Brain microvascular endothelial cell (primary cell): ENCODE measurements at regions not wholly inside any gene's neighbourhood (a gene's known extent, or its start where the extent isn't known, plus 50 kb on each side); places are given as distances from the start of the nearest gene placed in this dataset.
"Not testable (repeated sequence)": the region's sequence is repeated elsewhere in the genome, so short reads cannot be mapped to it uniquely, and the experiment has no call there.

Experiments
- DNase-seq: peaks from one replicate; pipeline ENCODE4 v3.0.0-alpha.2; 2020
- H3K27ac ChIP-seq: fragments of 250-450 bp; sonication (Bioruptor Pico); 2 replicates; pipeline ENCODE4 v1.5.1; 2020; ENCODE audit warnings: mild to moderate bottlenecking, moderate library complexity
- H3K27me3 ChIP-seq: fragments of 250-450 bp; sonication (Bioruptor Pico); replicated peaks from 2 replicates; pipeline ENCODE4 v1.5.1; 2020; ENCODE audit warnings: mild to moderate bottlenecking
- H3K36me3 ChIP-seq: fragments of 250-450 bp; sonication (Bioruptor Pico); replicated peaks from 2 replicates; pipeline ENCODE4 v1.5.1; 2020; ENCODE audit warnings: mild to moderate bottlenecking
- H3K4me3 ChIP-seq: 2 replicates; pipeline ENCODE4 v1.5.1; 2011; ENCODE audit warnings: low read depth, mild to moderate bottlenecking, control low read depth, low read length, moderate library complexity
- CTCF ChIP-seq: IDR thresholded peaks from 2 replicates; pipeline ENCODE4 v1.5.1; 2011; ENCODE audit warnings: low read depth, mild to moderate bottlenecking, moderate library complexity, low read length, control low read depth, inconsistent platforms; ENCODE audit errors: missing control alignments
- in situ Hi-C: cut with HindIII; loops from 2 replicates; pipeline ENCODE4 v1.10.0; 2017; ENCODE audit warnings: low sequenced_read_pairs, low pct_ligation_motif_present

GRCh38 chr13:34734932-34735331 lies 207.1 kb upstream of the NBEA start:
- Histone ChIP-seq H3K36me3 (no peaks in the 10 kb centered on the region), H3K27ac (no peak overlapping the region), H3K27me3 (no peaks in the 10 kb centered on the region), H3K4me3 (no peak overlapping the region)
- no peak for TF ChIP-seq CTCF
- no peak for DNase-seq
- in situ Hi-C loops = no loop called here

GRCh38 chr13:34738254-34738992 lies 203.6 kb upstream of the NBEA start:
- no peak for TF ChIP-seq CTCF
- in situ Hi-C loops = no loop called here
- no peaks in the 10 kb centered on the region for H3K36me3 ChIP-seq
- no peaks in the 10 kb centered on the region for H3K27me3 ChIP-seq
- no peak for DNase-seq
- H3K4me3 ChIP-seq = no peak overlapping the region
- H3K27ac ChIP-seq = no peak overlapping the region

- in situ Hi-C loops, H3K27me3 ChIP-seq, H3K36me3 ChIP-seq, H3K27ac ChIP-seq, H3K4me3 ChIP-seq, DNase-seq: not testable (repeated sequence)
Measured at GRCh38 chr13:34747056-34747455, 195.0 kb upstream of the NBEA start.

GRCh38 chr13:34747507-34747906 lies 194.6 kb upstream of the NBEA start:
- no peak for DNase-seq
- Histone ChIP-seq H3K27me3 (no peaks in the 10 kb centered on the region), H3K4me3 (no peak overlapping the region), H3K27ac (no peak overlapping the region), H3K36me3 (no peaks in the 10 kb centered on the region)
- no peak for TF ChIP-seq CTCF
- in situ Hi-C loops = no loop called here

- in situ Hi-C loops = no loop called here
- no peak for TF ChIP-seq CTCF
- DNase-seq = peak; percentile 13
- Histone ChIP-seq H3K27ac (no peak overlapping the region), H3K4me3 (no peak overlapping the region), H3K36me3 (no peaks in the 10 kb centered on the region), H3K27me3 (no peaks in the 10 kb centered on the region)
Measured at GRCh38 chr13:34748073-34748472, 194.0 kb upstream of the NBEA start.

- no peak overlapping the region for H3K27ac ChIP-seq
- DNase-seq = no peak
- H3K4me3 ChIP-seq = no peak overlapping the region
- no peak for TF ChIP-seq CTCF
- H3K36me3 ChIP-seq = no peaks in the 10 kb centered on the region
- in situ Hi-C loops = no loop called here
- H3K27me3 ChIP-seq = no peaks in the 10 kb centered on the region
Measured at GRCh38 chr13:34748596-34748995, 193.5 kb upstream of the NBEA start.
